ENCODE measurements at regions not wholly inside any gene's neighbourhood (a gene's known extent, or its start where the extent isn't known, plus 50 kb on each side); places are given as distances from the start of the nearest gene placed in this dataset.

DNA sequence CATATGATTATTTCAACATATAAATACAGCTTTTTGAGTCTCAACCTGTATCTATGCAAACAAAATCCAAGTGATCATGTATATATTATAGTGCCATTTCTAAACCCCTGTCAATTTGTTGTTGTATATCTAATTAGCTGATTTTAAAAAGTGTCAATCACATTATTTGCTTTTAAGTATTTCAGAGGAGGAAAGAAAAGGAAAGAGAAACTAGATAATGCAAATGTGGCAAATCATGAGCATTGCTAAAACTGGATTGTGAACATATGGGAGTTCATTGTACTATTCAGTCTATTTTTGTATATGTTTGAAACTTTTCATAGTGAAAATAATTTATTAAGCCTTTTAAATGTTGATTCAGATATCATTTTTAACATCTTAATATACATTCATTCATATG is 190.7 kb downstream of the ZIC4 start:
- Mint-ChIP-seq H3K4me1 (peaks cover 6% of the 10 kb centered on the region; the same call in 2 of the 3 replicates), H3K9me3 (no peaks in the 10 kb centered on the region), H3K4me3 (no peak overlapping the region), H3K36me3 (ENCODE audit: low read depth) (no peaks in the 10 kb centered on the region), H3K27ac (no peak overlapping the region), H3K27me3 (ENCODE audit: insufficient read depth, low read depth, poor library complexity) (peaks cover 5% of the 10 kb centered on the region)
- Histone ChIP-seq H3F3A (replicated peaks; ENCODE audit: low read depth) (no peaks in the 10 kb centered on the region), H3K4me3 (no peak overlapping the region), H3K27me3 (ENCODE audit: insufficient read depth) (no peaks in the 10 kb centered on the region), H3K4me1 (ENCODE audit: insufficient read depth) (no peaks in the 10 kb centered on the region), H3K9me2 (ENCODE audit: insufficient read depth) (no peaks in the 10 kb centered on the region), H3K79me2 (replicated peaks; ENCODE audit: insufficient read depth) (no peaks in the 10 kb centered on the region), H2AFZ (no peak overlapping the region), H3K27ac (ENCODE audit: low read depth) (no peak overlapping the region), H3K36me3 (ENCODE audit: insufficient read depth) (no peaks in the 10 kb centered on the region), H4K20me1 (replicated peaks; ENCODE audit: insufficient read depth) (no peaks in the 10 kb centered on the region), H3K4me2 (no peak overlapping the region)
- TF ChIP-seq EZH2phosphoT487 (IDR thresholded peaks at IDR 0.05; ENCODE audit: unreplicated experiment) (no peak), POLR2AphosphoS5 (IDR thresholded peaks at IDR 0.05; ENCODE audit: low read depth) (no peak), ZNF114 (CRISPR knock-in tag; IDR thresholded peaks at IDR 0.05) (no peak), NANOG (IDR thresholded peaks at IDR 0.05; ENCODE audit: borderline replicate concordance) (no peak), ZNF331 (CRISPR knock-in tag; IDR thresholded peaks at IDR 0.05; ENCODE audit: low read depth) (no peak), CREB1 (CRISPR knock-in tag; IDR thresholded peaks at IDR 0.05; ENCODE audit: low read depth) (no peak), EZH2 (IDR thresholded peaks at IDR 0.05; ENCODE audit: low read depth, unreplicated experiment) (no peak), JUNB (IDR thresholded peaks at IDR 0.05; ENCODE audit: unreplicated experiment) (no peak), STAT1 (IDR thresholded peaks at IDR 0.05; ENCODE audit: unreplicated experiment) (no peak)
- TF ChIP-seq, protein P1, sequence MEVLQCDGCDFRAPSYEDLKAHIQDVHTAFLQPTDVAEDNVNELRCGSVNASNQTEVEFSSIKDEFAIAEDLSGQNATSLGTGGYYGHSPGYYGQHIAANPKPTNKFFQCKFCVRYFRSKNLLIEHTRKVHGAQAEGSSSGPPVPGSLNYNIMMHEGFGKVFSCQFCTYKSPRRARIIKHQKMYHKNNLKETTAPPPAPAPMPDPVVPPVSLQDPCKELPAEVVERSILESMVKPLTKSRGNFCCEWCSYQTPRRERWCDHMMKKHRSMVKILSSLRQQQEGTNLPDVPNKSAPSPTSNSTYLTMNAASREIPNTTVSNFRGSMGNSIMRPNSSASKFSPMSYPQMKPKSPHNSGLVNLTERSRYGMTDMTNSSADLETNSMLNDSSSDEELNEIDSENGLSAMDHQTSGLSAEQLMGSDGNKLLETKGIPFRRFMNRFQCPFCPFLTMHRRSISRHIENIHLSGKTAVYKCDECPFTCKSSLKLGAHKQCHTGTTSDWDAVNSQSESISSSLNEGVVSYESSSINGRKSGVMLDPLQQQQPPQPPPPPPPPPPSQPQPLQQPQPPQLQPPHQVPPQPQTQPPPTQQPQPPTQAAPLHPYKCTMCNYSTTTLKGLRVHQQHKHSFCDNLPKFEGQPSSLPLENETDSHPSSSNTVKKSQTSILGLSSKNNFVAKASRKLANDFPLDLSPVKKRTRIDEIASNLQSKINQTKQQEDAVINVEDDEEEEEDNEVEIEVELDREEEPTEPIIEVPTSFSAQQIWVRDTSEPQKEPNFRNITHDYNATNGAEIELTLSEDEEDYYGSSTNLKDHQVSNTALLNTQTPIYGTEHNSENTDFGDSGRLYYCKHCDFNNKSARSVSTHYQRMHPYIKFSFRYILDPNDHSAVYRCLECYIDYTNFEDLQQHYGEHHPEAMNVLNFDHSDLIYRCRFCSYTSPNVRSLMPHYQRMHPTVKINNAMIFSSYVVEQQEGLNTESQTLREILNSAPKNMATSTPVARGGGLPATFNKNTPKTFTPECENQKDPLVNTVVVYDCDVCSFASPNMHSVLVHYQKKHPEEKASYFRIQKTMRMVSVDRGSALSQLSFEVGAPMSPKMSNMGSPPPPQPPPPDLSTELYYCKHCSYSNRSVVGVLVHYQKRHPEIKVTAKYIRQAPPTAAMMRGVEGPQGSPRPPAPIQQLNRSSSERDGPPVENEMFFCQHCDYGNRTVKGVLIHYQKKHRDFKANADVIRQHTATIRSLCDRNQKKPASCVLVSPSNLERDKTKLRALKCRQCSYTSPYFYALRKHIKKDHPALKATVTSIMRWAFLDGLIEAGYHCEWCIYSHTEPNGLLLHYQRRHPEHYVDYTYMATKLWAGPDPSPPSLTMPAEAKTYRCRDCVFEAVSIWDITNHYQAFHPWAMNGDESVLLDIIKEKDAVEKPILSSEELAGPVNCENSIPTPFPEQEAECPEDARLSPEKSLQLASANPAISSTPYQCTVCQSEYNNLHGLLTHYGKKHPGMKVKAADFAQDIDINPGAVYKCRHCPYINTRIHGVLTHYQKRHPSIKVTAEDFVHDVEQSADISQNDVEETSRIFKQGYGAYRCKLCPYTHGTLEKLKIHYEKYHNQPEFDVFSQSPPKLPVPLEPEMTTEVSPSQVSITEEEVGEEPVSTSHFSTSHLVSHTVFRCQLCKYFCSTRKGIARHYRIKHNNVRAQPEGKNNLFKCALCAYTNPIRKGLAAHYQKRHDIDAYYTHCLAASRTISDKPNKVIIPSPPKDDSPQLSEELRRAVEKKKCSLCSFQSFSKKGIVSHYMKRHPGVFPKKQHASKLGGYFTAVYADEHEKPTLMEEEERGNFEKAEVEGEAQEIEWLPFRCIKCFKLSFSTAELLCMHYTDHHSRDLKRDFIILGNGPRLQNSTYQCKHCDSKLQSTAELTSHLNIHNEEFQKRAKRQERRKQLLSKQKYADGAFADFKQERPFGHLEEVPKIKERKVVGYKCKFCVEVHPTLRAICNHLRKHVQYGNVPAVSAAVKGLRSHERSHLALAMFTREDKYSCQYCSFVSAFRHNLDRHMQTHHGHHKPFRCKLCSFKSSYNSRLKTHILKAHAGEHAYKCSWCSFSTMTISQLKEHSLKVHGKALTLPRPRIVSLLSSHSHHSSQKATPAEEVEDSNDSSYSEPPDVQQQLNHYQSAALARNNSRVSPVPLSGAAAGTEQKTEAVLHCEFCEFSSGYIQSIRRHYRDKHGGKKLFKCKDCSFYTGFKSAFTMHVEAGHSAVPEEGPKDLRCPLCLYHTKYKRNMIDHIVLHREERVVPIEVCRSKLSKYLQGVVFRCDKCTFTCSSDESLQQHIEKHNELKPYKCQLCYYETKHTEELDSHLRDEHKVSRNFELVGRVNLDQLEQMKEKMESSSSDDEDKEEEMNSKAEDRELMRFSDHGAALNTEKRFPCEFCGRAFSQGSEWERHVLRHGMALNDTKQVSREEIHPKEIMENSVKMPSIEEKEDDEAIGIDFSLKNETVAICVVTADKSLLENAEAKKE (CRISPR knock-in tag; IDR thresholded peaks at IDR 0.05) = no peak
- TF ChIP-seq, protein P2, sequence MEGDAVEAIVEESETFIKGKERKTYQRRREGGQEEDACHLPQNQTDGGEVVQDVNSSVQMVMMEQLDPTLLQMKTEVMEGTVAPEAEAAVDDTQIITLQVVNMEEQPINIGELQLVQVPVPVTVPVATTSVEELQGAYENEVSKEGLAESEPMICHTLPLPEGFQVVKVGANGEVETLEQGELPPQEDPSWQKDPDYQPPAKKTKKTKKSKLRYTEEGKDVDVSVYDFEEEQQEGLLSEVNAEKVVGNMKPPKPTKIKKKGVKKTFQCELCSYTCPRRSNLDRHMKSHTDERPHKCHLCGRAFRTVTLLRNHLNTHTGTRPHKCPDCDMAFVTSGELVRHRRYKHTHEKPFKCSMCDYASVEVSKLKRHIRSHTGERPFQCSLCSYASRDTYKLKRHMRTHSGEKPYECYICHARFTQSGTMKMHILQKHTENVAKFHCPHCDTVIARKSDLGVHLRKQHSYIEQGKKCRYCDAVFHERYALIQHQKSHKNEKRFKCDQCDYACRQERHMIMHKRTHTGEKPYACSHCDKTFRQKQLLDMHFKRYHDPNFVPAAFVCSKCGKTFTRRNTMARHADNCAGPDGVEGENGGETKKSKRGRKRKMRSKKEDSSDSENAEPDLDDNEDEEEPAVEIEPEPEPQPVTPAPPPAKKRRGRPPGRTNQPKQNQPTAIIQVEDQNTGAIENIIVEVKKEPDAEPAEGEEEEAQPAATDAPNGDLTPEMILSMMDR (conservative IDR thresholded peaks at IDR 0.05; ENCODE audit: low read depth in 2 of 2) = no peak
- TF ChIP-seq, protein P3, sequence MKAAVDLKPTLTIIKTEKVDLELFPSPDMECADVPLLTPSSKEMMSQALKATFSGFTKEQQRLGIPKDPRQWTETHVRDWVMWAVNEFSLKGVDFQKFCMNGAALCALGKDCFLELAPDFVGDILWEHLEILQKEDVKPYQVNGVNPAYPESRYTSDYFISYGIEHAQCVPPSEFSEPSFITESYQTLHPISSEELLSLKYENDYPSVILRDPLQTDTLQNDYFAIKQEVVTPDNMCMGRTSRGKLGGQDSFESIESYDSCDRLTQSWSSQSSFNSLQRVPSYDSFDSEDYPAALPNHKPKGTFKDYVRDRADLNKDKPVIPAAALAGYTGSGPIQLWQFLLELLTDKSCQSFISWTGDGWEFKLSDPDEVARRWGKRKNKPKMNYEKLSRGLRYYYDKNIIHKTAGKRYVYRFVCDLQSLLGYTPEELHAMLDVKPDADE (IDR thresholded peaks at IDR 0.05) = no peak
- TF ChIP-seq, protein P4, sequence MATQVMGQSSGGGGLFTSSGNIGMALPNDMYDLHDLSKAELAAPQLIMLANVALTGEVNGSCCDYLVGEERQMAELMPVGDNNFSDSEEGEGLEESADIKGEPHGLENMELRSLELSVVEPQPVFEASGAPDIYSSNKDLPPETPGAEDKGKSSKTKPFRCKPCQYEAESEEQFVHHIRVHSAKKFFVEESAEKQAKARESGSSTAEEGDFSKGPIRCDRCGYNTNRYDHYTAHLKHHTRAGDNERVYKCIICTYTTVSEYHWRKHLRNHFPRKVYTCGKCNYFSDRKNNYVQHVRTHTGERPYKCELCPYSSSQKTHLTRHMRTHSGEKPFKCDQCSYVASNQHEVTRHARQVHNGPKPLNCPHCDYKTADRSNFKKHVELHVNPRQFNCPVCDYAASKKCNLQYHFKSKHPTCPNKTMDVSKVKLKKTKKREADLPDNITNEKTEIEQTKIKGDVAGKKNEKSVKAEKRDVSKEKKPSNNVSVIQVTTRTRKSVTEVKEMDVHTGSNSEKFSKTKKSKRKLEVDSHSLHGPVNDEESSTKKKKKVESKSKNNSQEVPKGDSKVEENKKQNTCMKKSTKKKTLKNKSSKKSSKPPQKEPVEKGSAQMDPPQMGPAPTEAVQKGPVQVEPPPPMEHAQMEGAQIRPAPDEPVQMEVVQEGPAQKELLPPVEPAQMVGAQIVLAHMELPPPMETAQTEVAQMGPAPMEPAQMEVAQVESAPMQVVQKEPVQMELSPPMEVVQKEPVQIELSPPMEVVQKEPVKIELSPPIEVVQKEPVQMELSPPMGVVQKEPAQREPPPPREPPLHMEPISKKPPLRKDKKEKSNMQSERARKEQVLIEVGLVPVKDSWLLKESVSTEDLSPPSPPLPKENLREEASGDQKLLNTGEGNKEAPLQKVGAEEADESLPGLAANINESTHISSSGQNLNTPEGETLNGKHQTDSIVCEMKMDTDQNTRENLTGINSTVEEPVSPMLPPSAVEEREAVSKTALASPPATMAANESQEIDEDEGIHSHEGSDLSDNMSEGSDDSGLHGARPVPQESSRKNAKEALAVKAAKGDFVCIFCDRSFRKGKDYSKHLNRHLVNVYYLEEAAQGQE (IDR thresholded peaks at IDR 0.05; ENCODE audit: unreplicated experiment) = no peak
- no peak for DNase-seq (ENCODE audit: low spot score)
- ATAC-seq = no peak
